ENCODE measurements at regions not wholly inside any gene's neighbourhood (a gene's known extent, or its start where the extent isn't known, plus 50 kb on each side); places are given as distances from the start of the nearest gene placed in this dataset.

- Mint-ChIP-seq H3K4me3 (no peak overlapping the region), H3K36me3 (ENCODE audit: low read depth) (no peaks in the 10 kb centered on the region), H3K27me3 (ENCODE audit: low read depth) (no peaks in the 10 kb centered on the region), H3K4me1 (ENCODE audit: low read depth) (no peaks in the 10 kb centered on the region), H3K27ac (no peak overlapping the region), H3K9me3 (no peaks in the 10 kb centered on the region)
Observed at GRCh38 chr1:217153361-217153760, 430.1 kb upstream of the ESRRG start.

- H3K4me3 Mint-ChIP-seq = no peak overlapping the region
- H3K27me3 Mint-ChIP-seq (ENCODE audit: low read depth) = no peaks in the 10 kb centered on the region
- H3K4me1 Mint-ChIP-seq (ENCODE audit: low read depth) = no peaks in the 10 kb centered on the region
- H3K36me3 Mint-ChIP-seq (ENCODE audit: low read depth) = no peaks in the 10 kb centered on the region
- H3K27ac Mint-ChIP-seq = no peak overlapping the region
- peaks cover 4% of the 10 kb centered on the region for H3K9me3 Mint-ChIP-seq
Observed at GRCh38 chr1:217150366-217150765, 427.1 kb upstream of the ESRRG start.

GRCh38 chr1:217149791-217150190 lies 426.6 kb upstream of the ESRRG start:
- H3K4me3 Mint-ChIP-seq = no peak overlapping the region
- no peaks in the 10 kb centered on the region for H3K36me3 Mint-ChIP-seq (ENCODE audit: low read depth)

DNA sequence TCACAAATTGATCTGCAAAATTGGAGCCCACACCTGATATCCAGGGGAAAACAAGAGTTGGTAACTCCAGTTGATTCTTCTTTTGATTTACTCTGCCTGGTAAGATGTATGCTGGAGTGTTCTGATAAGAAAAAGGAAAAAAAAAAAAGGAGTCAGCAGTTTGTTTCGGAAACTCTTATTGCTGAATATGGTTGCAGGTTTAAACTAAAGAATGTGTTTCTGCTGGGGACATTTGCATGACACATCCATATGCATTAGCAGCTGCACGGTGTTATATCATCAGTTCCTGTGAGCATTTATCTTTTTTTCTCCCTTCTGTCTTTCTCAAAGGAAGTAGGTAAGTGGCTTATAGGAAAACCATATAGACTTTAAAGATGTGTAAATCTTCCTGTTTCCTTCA lies 418.5 kb upstream of the ESRRG start:
- Mint-ChIP-seq H3K4me1 (ENCODE audit: low read depth) (peaks cover 1% of the 10 kb centered on the region), H3K27ac (no peak overlapping the region), H3K36me3 (ENCODE audit: low read depth) (no peaks in the 10 kb centered on the region), H3K27me3 (ENCODE audit: low read depth) (peaks cover 45% of the 10 kb centered on the region), H3K9me3 (peaks cover 6% of the 10 kb centered on the region), H3K4me3 (no peak overlapping the region)

More at GRCh38 chr1:217149791-217150190, 426.6 kb upstream of the ESRRG start:
- Mint-ChIP-seq H3K27me3 (ENCODE audit: low read depth) (no peaks in the 10 kb centered on the region), H3K9me3 (peaks cover 4% of the 10 kb centered on the region), H3K27ac (no peak overlapping the region), H3K4me1 (ENCODE audit: low read depth) (no peaks in the 10 kb centered on the region)

DNA sequence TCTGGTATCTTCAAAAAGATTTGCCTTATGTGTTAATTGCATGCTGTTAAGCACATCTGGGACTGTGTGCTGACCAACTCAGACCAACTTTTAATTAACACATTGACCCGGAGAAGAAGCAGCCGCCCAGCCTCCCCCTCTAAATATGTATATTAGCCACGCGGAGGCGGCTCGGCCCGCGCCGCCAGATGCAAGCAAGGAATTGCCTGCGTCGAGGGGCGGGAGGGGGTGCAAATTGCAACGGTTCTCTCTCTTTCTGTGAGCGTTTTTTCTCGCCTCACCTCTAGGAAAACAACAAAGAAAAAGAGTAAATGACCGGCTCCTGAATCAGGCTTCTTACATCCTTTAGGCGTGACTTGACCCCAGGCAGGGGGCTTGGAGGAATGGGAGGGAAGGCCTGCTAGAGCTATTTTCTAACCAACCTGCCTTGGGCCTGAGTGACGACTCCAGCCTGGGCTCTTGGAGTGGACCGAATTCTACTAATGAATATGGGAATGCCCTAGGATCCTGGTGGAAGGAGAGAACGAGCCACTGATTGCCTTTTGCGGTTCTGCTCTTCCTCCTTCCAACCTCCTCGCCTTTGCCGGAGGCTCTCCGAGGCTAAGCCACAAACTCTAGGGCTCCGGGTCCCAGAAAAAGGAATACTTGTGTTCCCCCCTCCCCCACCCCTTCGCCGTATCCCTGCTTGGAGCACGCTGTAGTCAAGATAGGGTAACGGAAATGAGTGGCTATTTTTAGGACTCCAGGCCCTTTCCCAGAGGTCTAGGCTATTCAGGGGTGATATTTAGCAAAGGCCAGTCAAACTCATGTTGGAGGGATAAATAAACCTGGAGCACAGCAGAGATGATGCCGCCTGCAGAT lies 417.0 kb upstream of the ESRRG start:
- Mint-ChIP-seq H3K27ac (no peak overlapping the region), H3K4me3 (no peak overlapping the region), H3K36me3 (ENCODE audit: low read depth) (no peaks in the 10 kb centered on the region), H3K27me3 (ENCODE audit: low read depth) (peaks cover 60% of the 10 kb centered on the region), H3K4me1 (ENCODE audit: low read depth) (peaks cover 1% of the 10 kb centered on the region), H3K9me3 (peaks cover 6% of the 10 kb centered on the region)

DNA sequence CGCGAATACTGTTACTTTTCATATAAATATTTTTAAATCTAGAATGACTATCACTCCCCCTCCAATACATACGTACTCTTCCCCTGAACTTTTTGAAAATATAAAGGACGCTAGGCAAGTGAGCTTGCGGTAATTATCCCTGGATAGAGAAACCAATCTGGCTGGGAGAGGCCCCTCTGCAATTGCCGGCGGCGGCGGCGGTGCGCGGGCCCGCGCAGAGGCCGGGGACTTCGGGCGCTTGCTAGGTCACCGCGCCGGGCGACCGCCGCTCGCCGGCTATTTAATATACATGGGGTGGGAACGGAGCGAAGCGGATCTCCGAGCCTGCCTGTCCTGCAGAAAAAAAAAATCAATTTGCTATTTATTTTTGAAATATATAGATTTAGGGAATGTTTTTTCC lies 416.3 kb upstream of the ESRRG start:
- peaks cover 1% of the 10 kb centered on the region for H3K4me1 Mint-ChIP-seq (ENCODE audit: low read depth)

DNA sequence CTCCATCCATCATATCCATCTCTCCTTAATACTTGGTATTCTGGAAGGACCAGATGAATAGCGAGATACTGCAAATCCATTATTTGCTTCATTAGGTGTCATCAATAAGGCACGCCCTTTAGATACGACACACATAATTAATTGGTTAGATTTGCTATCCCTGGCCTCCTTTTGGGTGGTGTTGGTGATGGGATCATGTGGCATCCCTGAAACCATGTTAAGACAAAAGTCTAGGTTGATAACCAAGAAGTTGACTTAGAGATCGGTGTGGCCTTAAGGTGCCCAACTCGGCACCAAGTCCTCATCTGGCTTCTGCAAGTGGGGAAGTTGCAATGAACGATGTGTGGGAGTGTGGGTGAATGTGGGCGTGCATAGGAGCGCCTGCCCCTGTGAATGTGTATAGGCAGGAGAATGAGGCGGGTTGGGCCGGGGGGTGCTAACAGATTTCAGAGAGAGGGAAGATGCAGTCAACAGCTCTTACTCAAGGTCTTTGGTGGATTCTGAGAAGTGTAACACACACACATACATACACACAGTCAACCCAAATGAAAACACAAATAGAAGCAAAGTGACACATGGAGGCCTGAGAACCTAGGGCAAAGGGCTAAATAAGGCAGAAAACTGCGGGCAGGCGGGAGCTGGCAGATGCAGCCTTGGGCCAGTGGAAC lies 415.7 kb upstream of the ESRRG start:
- H3K27me3 Mint-ChIP-seq (ENCODE audit: low read depth) = peaks cover 71% of the 10 kb centered on the region
- peaks cover 1% of the 10 kb centered on the region for H3K4me1 Mint-ChIP-seq (ENCODE audit: low read depth)
- peaks cover 6% of the 10 kb centered on the region for H3K9me3 Mint-ChIP-seq
- no peaks in the 10 kb centered on the region for H3K36me3 Mint-ChIP-seq (ENCODE audit: low read depth)
- H3K27ac Mint-ChIP-seq = peak overlapping the region; percentile 10
- no peak overlapping the region for H3K4me3 Mint-ChIP-seq

More for the DNA sequence above, 416.3 kb upstream of the ESRRG start:
- H3K4me3 Mint-ChIP-seq = no peak overlapping the region
- H3K27me3 Mint-ChIP-seq (ENCODE audit: low read depth) = peaks cover 66% of the 10 kb centered on the region
- peaks cover 6% of the 10 kb centered on the region for H3K9me3 Mint-ChIP-seq
- no peak overlapping the region for H3K27ac Mint-ChIP-seq
- H3K36me3 Mint-ChIP-seq (ENCODE audit: low read depth) = no peaks in the 10 kb centered on the region

GRCh38 chr1:217138173-217138765 lies 415.0 kb upstream of the ESRRG start:
- Mint-ChIP-seq H3K27me3 (ENCODE audit: low read depth) (peaks cover 77% of the 10 kb centered on the region), H3K9me3 (peaks cover 6% of the 10 kb centered on the region), H3K27ac (no peak overlapping the region), H3K36me3 (ENCODE audit: low read depth) (no peaks in the 10 kb centered on the region), H3K4me3 (no peak overlapping the region), H3K4me1 (ENCODE audit: low read depth) (peaks cover 1% of the 10 kb centered on the region)

GRCh38 chr1:217137210-217137881 lies 414.1 kb upstream of the ESRRG start:
- peaks cover 6% of the 10 kb centered on the region for H3K9me3 Mint-ChIP-seq
- H3K27ac Mint-ChIP-seq = no peak overlapping the region
- H3K36me3 Mint-ChIP-seq (ENCODE audit: low read depth) = no peaks in the 10 kb centered on the region
- no peak overlapping the region for H3K4me3 Mint-ChIP-seq
- H3K4me1 Mint-ChIP-seq (ENCODE audit: low read depth) = peaks cover 1% of the 10 kb centered on the region
- peaks cover 85% of the 10 kb centered on the region for H3K27me3 Mint-ChIP-seq (ENCODE audit: low read depth)

- H3K4me3 Mint-ChIP-seq = no peak overlapping the region
- H3K9me3 Mint-ChIP-seq = peaks cover 6% of the 10 kb centered on the region
- peaks cover 89% of the 10 kb centered on the region for H3K27me3 Mint-ChIP-seq (ENCODE audit: low read depth)
- peaks cover 1% of the 10 kb centered on the region for H3K4me1 Mint-ChIP-seq (ENCODE audit: low read depth)
- H3K27ac Mint-ChIP-seq = no peak overlapping the region
- no peaks in the 10 kb centered on the region for H3K36me3 Mint-ChIP-seq (ENCODE audit: low read depth)
Observed at GRCh38 chr1:217136895-217137205, 413.6 kb upstream of the ESRRG start.

- H3K4me3 Mint-ChIP-seq = no peak overlapping the region
- H3K4me1 Mint-ChIP-seq (ENCODE audit: low read depth) = peaks cover 1% of the 10 kb centered on the region
- H3K27ac Mint-ChIP-seq = no peak overlapping the region
- H3K27me3 Mint-ChIP-seq (ENCODE audit: low read depth) = peaks cover 88% of the 10 kb centered on the region
- H3K36me3 Mint-ChIP-seq (ENCODE audit: low read depth) = no peaks in the 10 kb centered on the region
- peaks cover 6% of the 10 kb centered on the region for H3K9me3 Mint-ChIP-seq
Observed at GRCh38 chr1:217135987-217136894, 413.0 kb upstream of the ESRRG start.

DNA sequence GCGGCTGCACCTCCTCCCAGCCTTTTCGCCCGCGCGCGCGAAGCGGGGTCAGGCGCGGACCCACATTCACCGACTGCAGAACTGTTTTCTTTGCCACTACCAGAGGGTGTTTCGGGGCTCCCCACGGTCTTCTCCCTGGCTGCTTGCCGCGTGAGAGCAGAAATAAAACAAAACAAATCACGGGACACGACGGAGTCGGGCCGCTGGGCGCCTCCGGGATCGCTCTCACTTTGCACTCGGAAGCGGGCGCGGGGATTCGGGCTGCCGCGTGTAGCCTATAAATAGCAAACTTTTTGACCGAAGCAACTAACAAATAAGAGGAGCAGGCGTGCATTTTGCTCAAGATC lies 412.3 kb upstream of the ESRRG start:
- Mint-ChIP-seq H3K9me3 (peaks cover 6% of the 10 kb centered on the region), H3K27me3 (ENCODE audit: low read depth) (peaks cover 85% of the 10 kb centered on the region), H3K36me3 (ENCODE audit: low read depth) (no peaks in the 10 kb centered on the region), H3K4me3 (peak overlapping the region; percentile 25), H3K4me1 (ENCODE audit: low read depth) (peaks cover 1% of the 10 kb centered on the region), H3K27ac (no peak overlapping the region)

- H3K9me3 Mint-ChIP-seq = peaks cover 6% of the 10 kb centered on the region
- no peak overlapping the region for H3K4me3 Mint-ChIP-seq
Observed at GRCh38 chr1:217134857-217135568, 411.8 kb upstream of the ESRRG start.

More at GRCh38 chr1:217134857-217135568, 411.8 kb upstream of the ESRRG start:
- H3K36me3 Mint-ChIP-seq (ENCODE audit: low read depth) = no peaks in the 10 kb centered on the region
- peaks cover 1% of the 10 kb centered on the region for H3K4me1 Mint-ChIP-seq (ENCODE audit: low read depth)
- H3K27ac Mint-ChIP-seq = peak overlapping the region; percentile 36
- peaks cover 80% of the 10 kb centered on the region for H3K27me3 Mint-ChIP-seq (ENCODE audit: low read depth)
